ENCODE measurements at regions not wholly inside any gene's neighbourhood (a gene's known extent, or its start where the extent isn't known, plus 50 kb on each side); places are given as distances from the start of the nearest gene placed in this dataset.

GRCh38 chr4:38327174-38327573 is 336.8 kb upstream of the KLF3 start:
- Histone ChIP-seq H3K4me3 (no peak overlapping the region), H3K9me3 (no peaks in the 10 kb centered on the region), H3K27me3 (no peaks in the 10 kb centered on the region), H3K4me1 (peaks cover 0 to 6% (median 0%) of the 10 kb centered on the region in 3 donors), H3K36me3 (no peaks in the 10 kb centered on the region), H3K27ac (no peak overlapping the region)
- TF ChIP-seq EP300 (IDR thresholded peaks at IDR 0.05) (no peak), POLR2A (IDR thresholded peaks at IDR 0.05) (no peak), POLR2AphosphoS5 (IDR thresholded peaks at IDR 0.05) (no peak), CTCF (IDR thresholded peaks at IDR 0.05) (no peak)
- ATAC-seq = no peak

- ATAC-seq = no peak
- peaks cover 0 to 6% (median 0%) of the 10 kb centered on the region in 3 donors for H3K4me1 ChIP-seq
- 48 to 76% methylated on average over 5 to 8 of the region's 8 CpGs for WGBS, 2 donors (ENCODE audit: low coverage in 1 of 2)
Observed at GRCh38 chr4:38328989-38329729, 334.8 kb upstream of the KLF3 start.

GRCh38 chr4:38330321-38330720 is 333.7 kb upstream of the KLF3 start:
- WGBS, 2 donors (ENCODE audit: low coverage in 1 of 2) = 50% methylated on average over 1 of the region's 1 CpG; no CpG with 5 or more reads in 1 of the 2 donors
- ATAC-seq = no peak
- Histone ChIP-seq H3K4me3 (no peak overlapping the region), H3K27ac (no peak overlapping the region), H3K36me3 (no peaks in the 10 kb centered on the region), H3K27me3 (no peaks in the 10 kb centered on the region), H3K4me1 (peaks cover 0 to 6% (median 0%) of the 10 kb centered on the region in 3 donors), H3K9me3 (no peaks in the 10 kb centered on the region)
- TF ChIP-seq POLR2AphosphoS5 (IDR thresholded peaks at IDR 0.05) (no peak), CTCF (IDR thresholded peaks at IDR 0.05) (no peak), POLR2A (IDR thresholded peaks at IDR 0.05) (no peak), EP300 (IDR thresholded peaks at IDR 0.05) (no peak)

More at GRCh38 chr4:38328989-38329729, 334.8 kb upstream of the KLF3 start:
- TF ChIP-seq POLR2A (IDR thresholded peaks at IDR 0.05) = no peak
- no peak for TF ChIP-seq EP300 (IDR thresholded peaks at IDR 0.05)
- TF ChIP-seq CTCF (IDR thresholded peaks at IDR 0.05) = no peak
- no peak for TF ChIP-seq POLR2AphosphoS5 (IDR thresholded peaks at IDR 0.05)
- Histone ChIP-seq H3K27ac (no peak overlapping the region), H3K27me3 (no peaks in the 10 kb centered on the region), H3K4me3 (no peak overlapping the region), H3K36me3 (no peaks in the 10 kb centered on the region), H3K9me3 (no peaks in the 10 kb centered on the region)

GRCh38 chr4:38330936-38331335 is 333.1 kb upstream of the KLF3 start:
- Histone ChIP-seq H3K9me3 (no peaks in the 10 kb centered on the region), H3K36me3 (no peaks in the 10 kb centered on the region), H3K27me3 (no peaks in the 10 kb centered on the region), H3K4me1 (peaks cover 0 to 6% (median 0%) of the 10 kb centered on the region in 3 donors), H3K4me3 (no peak overlapping the region), H3K27ac (no peak overlapping the region)
- no peak for ATAC-seq
- no peak for TF ChIP-seq CTCF (IDR thresholded peaks at IDR 0.05)
- no peak for TF ChIP-seq EP300 (IDR thresholded peaks at IDR 0.05)
- TF ChIP-seq POLR2AphosphoS5 (IDR thresholded peaks at IDR 0.05) = no peak
- no peak for TF ChIP-seq POLR2A (IDR thresholded peaks at IDR 0.05)
- 91 to 92% methylated on average over 5 to 7 of the region's 7 CpGs for WGBS, 2 donors (ENCODE audit: low coverage in 1 of 2)

- no peaks in the 10 kb centered on the region for H3K36me3 ChIP-seq
- peaks cover 0 to 2% (median 0%) of the 10 kb centered on the region in 3 donors for H3K9me3 ChIP-seq
- TF ChIP-seq POLR2AphosphoS5 (IDR thresholded peaks at IDR 0.05) = no peak
- TF ChIP-seq POLR2A (IDR thresholded peaks at IDR 0.05) = no peak
- TF ChIP-seq EP300 (IDR thresholded peaks at IDR 0.05) = no peak
- TF ChIP-seq CTCF (IDR thresholded peaks at IDR 0.05) = no peak
- H3K27ac ChIP-seq = no peak overlapping the region
- WGBS, 2 donors (ENCODE audit: low coverage in 1 of 2) = 54 to 61% methylated on average over 3 to 4 of the region's 4 CpGs
- peaks cover 0 to 6% (median 0%) of the 10 kb centered on the region in 3 donors for H3K4me1 ChIP-seq
- ATAC-seq = no peak
- no peak overlapping the region for H3K4me3 ChIP-seq
- H3K27me3 ChIP-seq = no peaks in the 10 kb centered on the region
Observed at GRCh38 chr4:38332699-38333098, 331.3 kb upstream of the KLF3 start.

Data from gastroesophageal sphincter (tissue), 4 donors.